Esophagus squamous epithelium (tissue), 5 donors: ENCODE measurements at regions not wholly inside any gene's neighbourhood (a gene's known extent, or its start where the extent isn't known, plus 50 kb on each side); places are given as distances from the start of the nearest gene placed in this dataset.
A peak's percentile ranks its signal among the peaks of the same experiment; 100 is the strongest.

ENCODE experiments used
- DNase-seq: peaks from one replicate; lab custom pipeline; 2025; lab: John Stamatoyannopoulos, UW
- H3K27ac ChIP-seq, 4 donors: fragments of 200-600 bp; sonication (generic); one replicate each; pipeline ENCODE4 v1.5.1; 2016 to 2019; ENCODE audit warnings: mild to moderate bottlenecking in 1 of 4
- H3K27me3 ChIP-seq, 4 donors: fragments of 200-600 bp; sonication (generic); 1 replicate in 3 of 4; 2 replicates in 1 of 4; pipeline versions ENCODE4 v1.5.1 to v1.6.0; 2017 to 2021; ENCODE audit warnings: antibody characterized with exemption in 1 of 4
- H3K36me3 ChIP-seq, 3 donors: fragments of 200-600 bp; sonication (generic); one replicate each; pipeline ENCODE4 v1.5.1; 2016 to 2019
- H3K4me1 ChIP-seq, 3 donors: fragments of 200-600 bp; sonication (generic); one replicate each; pipeline ENCODE4 v1.5.1; 2017 to 2019
- H3K4me3 ChIP-seq, 4 donors: fragments of 200-600 bp; sonication (generic); 1 replicate in 3 of 4; 2 replicates in 1 of 4; pipeline ENCODE4 v1.5.1; 2016 to 2019; ENCODE audit warnings: mild to moderate bottlenecking in 2 of 4, moderate library complexity in 1 of 4
- H3K9me3 ChIP-seq, 3 donors: fragments of 200-600 bp; sonication (generic); one replicate each; pipeline ENCODE4 v1.5.1; 2016 to 2019
- POLR2A ChIP-seq, 4 donors: fragments of 450-650 bp; IDR thresholded peaks; one replicate each; pipeline ENCODE4 v1.6.1; 2017; ENCODE audit warnings: antibody characterized with exemption in 4 of 4, mild to moderate bottlenecking in 4 of 4, moderate library complexity in 3 of 4
- WGBS, 2 donors: methylation state at CpG; one replicate each; pipeline ENCODE4 v1.1.5; 2018; 5-methylcytosine and 5-hydroxymethylcytosine counted together
- intact Hi-C: fragments of 100-400 bp; cut with DNase I; formaldehyde crosslinking; loops from one replicate; pipeline ENCODE4 v1.15.0; 2022
- TF ChIP-seq, protein P1 (sequence below), 6 experiments: fragments of 450-650 bp in 4 of 6; fragments of 200-600 bp in 2 of 6; sonication (generic) in 2 of 6; IDR thresholded peaks; one replicate each; pipeline ENCODE4 v1.5.1; 2016 to 2019; ENCODE audit warnings: antibody characterized with exemption in 6 of 6, mild to moderate bottlenecking in 4 of 6, moderate library complexity in 4 of 6
- donor health status: DM: yes; HTN: yes; CAD: no.

GRCh38 chr14:81981307-81981675 is 447.6 kb upstream of the SEL1L start:
- H3K4me1 ChIP-seq: no peaks in the 10 kb centered on the region
- 67 to 76% methylated on average over 5 of the region's 5 CpGs for WGBS, 2 donors
- no peaks in the 10 kb centered on the region for H3K27me3 ChIP-seq

GRCh38 chr14:81982046-81982445 is 448.4 kb upstream of the SEL1L start:
- Histone ChIP-seq H3K27me3 (no peaks in the 10 kb centered on the region), H3K27ac (no peak overlapping the region), H3K4me1 (no peaks in the 10 kb centered on the region), H3K36me3 (no peaks in the 10 kb centered on the region), H3K9me3 (no peaks in the 10 kb centered on the region), H3K4me3 (no peak overlapping the region)
- 61 to 73% methylated on average over 4 of the region's 4 CpGs for WGBS, 2 donors
- intact Hi-C loops: no loop called here
- DNase-seq: no peak
- TF ChIP-seq POLR2A (IDR thresholded peaks at IDR 0.05): no peak
- TF ChIP-seq, protein P1, sequence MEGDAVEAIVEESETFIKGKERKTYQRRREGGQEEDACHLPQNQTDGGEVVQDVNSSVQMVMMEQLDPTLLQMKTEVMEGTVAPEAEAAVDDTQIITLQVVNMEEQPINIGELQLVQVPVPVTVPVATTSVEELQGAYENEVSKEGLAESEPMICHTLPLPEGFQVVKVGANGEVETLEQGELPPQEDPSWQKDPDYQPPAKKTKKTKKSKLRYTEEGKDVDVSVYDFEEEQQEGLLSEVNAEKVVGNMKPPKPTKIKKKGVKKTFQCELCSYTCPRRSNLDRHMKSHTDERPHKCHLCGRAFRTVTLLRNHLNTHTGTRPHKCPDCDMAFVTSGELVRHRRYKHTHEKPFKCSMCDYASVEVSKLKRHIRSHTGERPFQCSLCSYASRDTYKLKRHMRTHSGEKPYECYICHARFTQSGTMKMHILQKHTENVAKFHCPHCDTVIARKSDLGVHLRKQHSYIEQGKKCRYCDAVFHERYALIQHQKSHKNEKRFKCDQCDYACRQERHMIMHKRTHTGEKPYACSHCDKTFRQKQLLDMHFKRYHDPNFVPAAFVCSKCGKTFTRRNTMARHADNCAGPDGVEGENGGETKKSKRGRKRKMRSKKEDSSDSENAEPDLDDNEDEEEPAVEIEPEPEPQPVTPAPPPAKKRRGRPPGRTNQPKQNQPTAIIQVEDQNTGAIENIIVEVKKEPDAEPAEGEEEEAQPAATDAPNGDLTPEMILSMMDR (IDR thresholded peaks at IDR 0.05): no peak

More at GRCh38 chr14:81981307-81981675, 447.6 kb upstream of the SEL1L start:
- no peak for DNase-seq
- H3K36me3 ChIP-seq: no peaks in the 10 kb centered on the region
- TF ChIP-seq POLR2A (IDR thresholded peaks at IDR 0.05): no peak
- TF ChIP-seq, protein P1 (IDR thresholded peaks at IDR 0.05): no peak
- H3K9me3 ChIP-seq: no peaks in the 10 kb centered on the region
- intact Hi-C loops: no loop called here
- no peak overlapping the region for H3K27ac ChIP-seq
- H3K4me3 ChIP-seq: no peak overlapping the region

DNA sequence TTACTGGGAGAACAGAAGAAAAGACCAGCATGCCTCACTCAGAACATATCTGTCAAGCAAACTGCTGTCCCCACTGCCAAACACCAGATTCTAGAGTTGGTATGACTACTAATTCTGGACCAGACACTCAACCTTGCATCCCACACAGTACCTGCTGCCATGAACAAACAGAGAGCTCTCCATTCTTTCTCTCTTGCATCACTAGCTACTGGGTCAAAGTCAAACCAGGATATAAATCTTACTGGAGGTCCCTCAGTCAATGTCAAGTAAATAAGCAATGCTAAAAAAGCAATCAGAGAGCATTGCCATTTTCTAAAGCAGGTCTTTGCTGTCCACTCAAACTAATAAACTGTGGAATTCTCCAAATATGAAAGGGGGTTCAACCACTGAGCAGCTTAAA is 452.4 kb upstream of the SEL1L start:
- no peak for TF ChIP-seq POLR2A (IDR thresholded peaks at IDR 0.05)
- TF ChIP-seq, protein P1 (IDR thresholded peaks at IDR 0.05): no peak
- intact Hi-C loops: no loop called here

GRCh38 chr14:81989211-81989610 is 455.6 kb upstream of the SEL1L start:
- TF ChIP-seq POLR2A (IDR thresholded peaks at IDR 0.05): no peak
- TF ChIP-seq, protein P1 (IDR thresholded peaks at IDR 0.05): no peak
- WGBS, 2 donors: 57 to 71% methylated on average over 3 of the region's 3 CpGs
- intact Hi-C loops: no loop called here
- H3K27me3 ChIP-seq: no peaks in the 10 kb centered on the region
- H3K4me1 ChIP-seq: no peaks in the 10 kb centered on the region
- no peak for DNase-seq
- H3K4me3 ChIP-seq: no peak overlapping the region
- H3K36me3 ChIP-seq: no peaks in the 10 kb centered on the region
- no peak overlapping the region for H3K27ac ChIP-seq
- no peaks in the 10 kb centered on the region for H3K9me3 ChIP-seq

More for the DNA sequence above, 452.4 kb upstream of the SEL1L start:
- H3K9me3 ChIP-seq: no peaks in the 10 kb centered on the region
- no peaks in the 10 kb centered on the region for H3K36me3 ChIP-seq
- no peaks in the 10 kb centered on the region for H3K4me1 ChIP-seq
- H3K4me3 ChIP-seq: no peak overlapping the region
- no peak overlapping the region for H3K27ac ChIP-seq
- H3K27me3 ChIP-seq: no peaks in the 10 kb centered on the region
- DNase-seq: no peak

DNA sequence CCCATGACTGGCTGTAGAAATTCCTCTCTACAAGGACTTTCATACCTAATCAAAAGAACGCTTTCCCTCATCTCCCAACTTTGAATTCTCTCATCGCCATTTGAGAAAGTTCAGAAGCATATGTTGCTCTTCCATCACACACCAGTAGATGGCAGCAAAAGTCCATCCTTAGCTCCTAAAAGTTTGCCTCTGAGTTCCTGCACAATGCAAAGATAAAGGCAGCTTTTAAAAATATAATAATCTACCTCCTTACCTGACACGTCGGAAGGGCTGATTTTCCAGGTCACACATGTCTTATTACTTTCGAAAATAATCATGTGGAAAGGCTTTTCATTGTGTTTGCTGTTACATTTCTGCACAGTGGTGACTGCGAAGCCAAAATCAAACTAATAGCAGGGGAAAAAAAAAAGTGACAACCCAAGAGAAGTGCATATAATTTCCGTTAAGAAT is 456.7 kb upstream of the SEL1L start:
- Histone ChIP-seq H3K27ac (no peak overlapping the region), H3K36me3 (no peaks in the 10 kb centered on the region), H3K27me3 (no peaks in the 10 kb centered on the region), H3K4me3 (no peak overlapping the region), H3K4me1 (no peaks in the 10 kb centered on the region), H3K9me3 (no peaks in the 10 kb centered on the region)
- WGBS, 2 donors: 17 to 18% methylated on average over 7 of the region's 7 CpGs
- intact Hi-C loops: no loop called here
- TF ChIP-seq POLR2A (IDR thresholded peaks at IDR 0.05): no peak
- TF ChIP-seq, protein P1 (IDR thresholded peaks at IDR 0.05): peak; percentile 47 to 89 (median 76)
- DNase-seq: no peak
